Neural progenitor cell (in vitro differentiated cells): ENCODE measurements at regions not wholly inside any gene's neighbourhood (a gene's known extent, or its start where the extent isn't known, plus 50 kb on each side); places are given as distances from the start of the nearest gene placed in this dataset.

Experiments used
- CTCF ChIP-seq: fragments of 200-600 bp; sonication (generic); IDR thresholded peaks from 2 replicates; pipeline ENCODE4 v1.5.1; 2017; ENCODE audit warnings: antibody characterized with exemption, mild to moderate bottlenecking
- EZH2 ChIP-seq: fragments of 200-600 bp; sonication (generic); IDR thresholded peaks from 2 replicates; pipeline ENCODE4 v1.6.1; 2017; ENCODE audit warnings: antibody characterized with exemption, mild to moderate bottlenecking, moderate library complexity
- EZH2phosphoT487 ChIP-seq: fragments of 200-600 bp; sonication (generic); IDR thresholded peaks from 2 replicates; pipeline ENCODE4 v1.6.1; 2017; ENCODE audit warnings: antibody characterized with exemption

DNA sequence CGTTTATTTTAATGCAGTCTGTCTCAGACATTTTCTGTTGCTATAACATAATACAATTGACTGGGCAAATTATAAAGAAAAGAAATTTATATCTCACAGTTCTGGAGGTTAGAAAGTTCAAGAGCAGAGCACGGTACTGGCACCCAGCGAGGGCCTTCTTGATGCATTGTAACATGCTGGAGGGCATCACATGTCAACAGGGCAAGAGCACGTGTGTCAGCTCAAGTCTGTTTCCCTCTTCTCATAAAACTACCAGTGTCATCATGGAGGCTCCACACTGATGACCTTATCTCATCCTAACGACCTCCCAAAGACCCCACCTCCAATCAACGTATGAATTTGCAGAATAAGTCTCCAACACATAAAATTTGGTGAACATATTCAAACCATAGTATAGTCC, 90.6 kb upstream of the GRIK1 start:
- TF ChIP-seq CTCF, result no peak
- no peak for TF ChIP-seq EZH2
- TF ChIP-seq EZH2phosphoT487, result no peak
